ENCODE measurements at regions not wholly inside any gene's neighbourhood (a gene's known extent, or its start where the extent isn't known, plus 50 kb on each side); places are given as distances from the start of the nearest gene placed in this dataset.

GRCh38 chr11:128053981-128054931 is 533.1 kb downstream of the ETS1 start:
- no peak for ATAC-seq (ENCODE audit: low FRiP score)
- no peak for DNase-seq
- Histone ChIP-seq H3K27me3 (ENCODE audit: control insufficient read depth in 1 of 2, insufficient read depth in 2 of 2, low read length in 1 of 2) (no peaks in the 10 kb centered on the region), H3K4me1 (ENCODE audit: control insufficient read depth in 1 of 2, insufficient read depth in 2 of 2, low read length in 2 of 2) (peaks cover 4 to 13% of the 10 kb centered on the region in 2 donors), H3K36me3 (ENCODE audit: control insufficient read depth in 1 of 2, insufficient read depth in 2 of 2, low read length in 1 of 2) (no peaks in the 10 kb centered on the region), H3K27ac (ENCODE audit: low read depth in 1 of 2, low read length in 2 of 2) (no peak overlapping the region), H3K4me3 (ENCODE audit: low read length in 2 of 2) (no peak overlapping the region), H3K9me3 (ENCODE audit: control insufficient read depth, low read length) (no peaks in the 10 kb centered on the region)
- intact Hi-C loops (cut with DNase I), result no loop called here
- WGBS, 2 donors, result 84 to 89% methylated on average over 2 of the region's 2 CpGs

GRCh38 chr11:128052912-128053641 is 534.3 kb downstream of the ETS1 start:
- DNase-seq, result no peak
- no peaks in the 10 kb centered on the region for H3K9me3 ChIP-seq (ENCODE audit: control insufficient read depth, low read length)
- peak overlapping the region; percentile 71 to 80 for H3K27ac ChIP-seq (ENCODE audit: low read depth in 1 of 2, low read length in 2 of 2)
- WGBS, 2 donors, result 20 to 26% methylated on average over 2 of the region's 2 CpGs
- ATAC-seq (ENCODE audit: low FRiP score), result no peak
- no peak overlapping the region for H3K4me3 ChIP-seq (ENCODE audit: low read length in 2 of 2)
- H3K27me3 ChIP-seq (ENCODE audit: control insufficient read depth in 1 of 2, insufficient read depth in 2 of 2, low read length in 1 of 2), result no peaks in the 10 kb centered on the region
- no peaks in the 10 kb centered on the region for H3K36me3 ChIP-seq (ENCODE audit: control insufficient read depth in 1 of 2, insufficient read depth in 2 of 2, low read length in 1 of 2)
- H3K4me1 ChIP-seq (ENCODE audit: control insufficient read depth in 1 of 2, insufficient read depth in 2 of 2, low read length in 2 of 2), result peaks cover 4 to 6% of the 10 kb centered on the region in 2 donors
- intact Hi-C loops (cut with DNase I), result no loop called here

GRCh38 chr11:128048121-128048520 is 539.2 kb downstream of the ETS1 start:
- no peak for ATAC-seq (ENCODE audit: low FRiP score)
- intact Hi-C loops (cut with DNase I), result no loop called here
- Histone ChIP-seq H3K27me3 (ENCODE audit: control insufficient read depth in 1 of 2, insufficient read depth in 2 of 2, low read length in 1 of 2) (no peaks in the 10 kb centered on the region), H3K36me3 (ENCODE audit: control insufficient read depth in 1 of 2, insufficient read depth in 2 of 2, low read length in 1 of 2) (no peaks in the 10 kb centered on the region), H3K4me1 (ENCODE audit: control insufficient read depth in 1 of 2, insufficient read depth in 2 of 2, low read length in 2 of 2) (peaks cover 0 to 4% of the 10 kb centered on the region in 2 donors), H3K9me3 (ENCODE audit: control insufficient read depth, low read length) (no peaks in the 10 kb centered on the region), H3K4me3 (ENCODE audit: low read length in 2 of 2) (no peak overlapping the region), H3K27ac (ENCODE audit: low read depth in 1 of 2, low read length in 2 of 2) (no peak overlapping the region)
- no peak for DNase-seq
- WGBS, 2 donors, result 98 to 99% methylated on average over 4 of the region's 4 CpGs

- intact Hi-C loops (cut with DNase I), result no loop called here
- 13 to 17% methylated on average over 4 of the region's 4 CpGs for WGBS, 2 donors
- no peak for ATAC-seq (ENCODE audit: low FRiP score)
- Histone ChIP-seq H3K27ac (ENCODE audit: low read depth in 1 of 2, low read length in 2 of 2) (no peak overlapping the region), H3K27me3 (ENCODE audit: control insufficient read depth in 1 of 2, insufficient read depth in 2 of 2, low read length in 1 of 2) (no peaks in the 10 kb centered on the region), H3K4me1 (ENCODE audit: control insufficient read depth in 1 of 2, insufficient read depth in 2 of 2, low read length in 2 of 2) (no peaks in the 10 kb centered on the region), H3K9me3 (ENCODE audit: control insufficient read depth, low read length) (no peaks in the 10 kb centered on the region), H3K36me3 (ENCODE audit: control insufficient read depth in 1 of 2, insufficient read depth in 2 of 2, low read length in 1 of 2) (no peaks in the 10 kb centered on the region), H3K4me3 (ENCODE audit: low read length in 2 of 2) (no peak overlapping the region)
- no peak for DNase-seq
Measured at GRCh38 chr11:128047026-128047425, 540.3 kb downstream of the ETS1 start.

- ATAC-seq (ENCODE audit: low FRiP score), result no peak
- DNase-seq, result no peak
- 3 to 10% methylated on average over 3 of the region's 3 CpGs for WGBS, 2 donors
- Histone ChIP-seq H3K4me3 (ENCODE audit: low read length in 2 of 2) (no peak overlapping the region), H3K36me3 (ENCODE audit: control insufficient read depth in 1 of 2, insufficient read depth in 2 of 2, low read length in 1 of 2) (no peaks in the 10 kb centered on the region), H3K4me1 (ENCODE audit: control insufficient read depth in 1 of 2, insufficient read depth in 2 of 2, low read length in 2 of 2) (no peaks in the 10 kb centered on the region), H3K27me3 (ENCODE audit: control insufficient read depth in 1 of 2, insufficient read depth in 2 of 2, low read length in 1 of 2) (no peaks in the 10 kb centered on the region), H3K27ac (ENCODE audit: low read depth in 1 of 2, low read length in 2 of 2) (no peak overlapping the region), H3K9me3 (ENCODE audit: control insufficient read depth, low read length) (no peaks in the 10 kb centered on the region)
- intact Hi-C loops (cut with DNase I), result no loop called here
Measured at GRCh38 chr11:128046213-128046612, 541.1 kb downstream of the ETS1 start.

- H3K27ac ChIP-seq (ENCODE audit: low read depth in 1 of 2, low read length in 2 of 2), result no peak overlapping the region
- DNase-seq, result no peak
- no peaks in the 10 kb centered on the region for H3K36me3 ChIP-seq (ENCODE audit: control insufficient read depth in 1 of 2, insufficient read depth in 2 of 2, low read length in 1 of 2)
- no peak for ATAC-seq (ENCODE audit: low FRiP score)
- WGBS, 2 donors, result 3 to 28% methylated on average over 4 of the region's 4 CpGs
- H3K9me3 ChIP-seq (ENCODE audit: control insufficient read depth, low read length), result no peaks in the 10 kb centered on the region
- no peak overlapping the region for H3K4me3 ChIP-seq (ENCODE audit: low read length in 2 of 2)
- H3K4me1 ChIP-seq (ENCODE audit: control insufficient read depth in 1 of 2, insufficient read depth in 2 of 2, low read length in 2 of 2), result no peaks in the 10 kb centered on the region
- H3K27me3 ChIP-seq (ENCODE audit: control insufficient read depth in 1 of 2, insufficient read depth in 2 of 2, low read length in 1 of 2), result no peaks in the 10 kb centered on the region
- intact Hi-C loops (cut with DNase I), result no loop called here
Measured at GRCh38 chr11:128045094-128045725, 542.1 kb downstream of the ETS1 start.

GRCh38 chr11:128042290-128042751 is 545.0 kb downstream of the ETS1 start:
- H3K27me3 ChIP-seq (ENCODE audit: control insufficient read depth in 1 of 2, insufficient read depth in 2 of 2, low read length in 1 of 2), result no peaks in the 10 kb centered on the region
- intact Hi-C loops (cut with DNase I), result no loop called here
- no peak overlapping the region for H3K4me3 ChIP-seq (ENCODE audit: low read length in 2 of 2)
- H3K36me3 ChIP-seq (ENCODE audit: control insufficient read depth in 1 of 2, insufficient read depth in 2 of 2, low read length in 1 of 2), result no peaks in the 10 kb centered on the region
- no peaks in the 10 kb centered on the region for H3K9me3 ChIP-seq (ENCODE audit: control insufficient read depth, low read length)
- no peaks in the 10 kb centered on the region for H3K4me1 ChIP-seq (ENCODE audit: control insufficient read depth in 1 of 2, insufficient read depth in 2 of 2, low read length in 2 of 2)
- 43 to 46% methylated on average over 3 of the region's 3 CpGs for WGBS, 2 donors
- ATAC-seq (ENCODE audit: low FRiP score) (no peak), DNase-seq (no peak)
- no peak overlapping the region for H3K27ac ChIP-seq (ENCODE audit: low read depth in 1 of 2, low read length in 2 of 2)

GRCh38 chr11:128040603-128041002 is 546.8 kb downstream of the ETS1 start:
- intact Hi-C loops (cut with DNase I), result no loop called here
- no peaks in the 10 kb centered on the region for H3K27me3 ChIP-seq (ENCODE audit: control insufficient read depth in 1 of 2, insufficient read depth in 2 of 2, low read length in 1 of 2)
- no peak overlapping the region for H3K4me3 ChIP-seq (ENCODE audit: low read length in 2 of 2)
- ATAC-seq (ENCODE audit: low FRiP score) (no peak), DNase-seq (no peak)
- no peaks in the 10 kb centered on the region for H3K9me3 ChIP-seq (ENCODE audit: control insufficient read depth, low read length)
- no peak overlapping the region for H3K27ac ChIP-seq (ENCODE audit: low read depth in 1 of 2, low read length in 2 of 2)
- WGBS, 2 donors, result 14 to 24% methylated on average over 3 of the region's 3 CpGs
- no peaks in the 10 kb centered on the region for H3K36me3 ChIP-seq (ENCODE audit: control insufficient read depth in 1 of 2, insufficient read depth in 2 of 2, low read length in 1 of 2)
- no peaks in the 10 kb centered on the region for H3K4me1 ChIP-seq (ENCODE audit: control insufficient read depth in 1 of 2, insufficient read depth in 2 of 2, low read length in 2 of 2)
